Left ventricle myocardium superior (tissue), 1 donor: ENCODE measurements at regions not wholly inside any gene's neighbourhood (a gene's known extent, or its start where the extent isn't known, plus 50 kb on each side); places are given as distances from the start of the nearest gene placed in this dataset.

Source experiments
- ATAC-seq: fragments of 200-7000 bp; cut with Tn5 transposase; one replicate; pipeline ENCODE4 v1.9.1; 2020; ENCODE audit warnings: mild to moderate bottlenecking, moderate library complexity
- DNase-seq: peaks from one replicate; pipeline ENCODE4 v3.0.0-alpha.2; 2020
- intact Hi-C: fragments of 100-400 bp; cut with micrococcal nuclease; formaldehyde crosslinking; loops from one replicate; pipeline ENCODE4 v1.11.0; 2022
- donor health status: DM: no; HTN: yes; CAD: no; lungs with severe emphysema.

GRCh38 chr5:10856683-10857337, 95.8 kb upstream of the DAP start:
- intact Hi-C loops: no loop called here
- peak; percentile 71 for DNase-seq

GRCh38 chr5:10856071-10856470, 95.0 kb upstream of the DAP start:
- ATAC-seq (no peak), DNase-seq (no peak)
- intact Hi-C loops: no loop called here

More at GRCh38 chr5:10856683-10857337, 95.8 kb upstream of the DAP start:
- peak; percentile 72 for ATAC-seq

GRCh38 chr5:10854506-10855277, 93.7 kb upstream of the DAP start:
- ATAC-seq: peak; percentile 50
- DNase-seq: no peak
- intact Hi-C loops: no loop called here

GRCh38 chr5:10853154-10853553, 92.1 kb upstream of the DAP start:
- DNase-seq: no peak
- no peak for ATAC-seq
- intact Hi-C loops: no loop called here

GRCh38 chr5:10849278-10849677, 88.2 kb upstream of the DAP start:
- intact Hi-C loops: no loop called here
- DNase-seq (no peak), ATAC-seq (no peak)

GRCh38 chr5:10844016-10844415, 83.0 kb upstream of the DAP start:
- DNase-seq: no peak
- intact Hi-C loops: no loop called here
- ATAC-seq: no peak

GRCh38 chr5:10842823-10843222, 81.8 kb upstream of the DAP start:
- DNase-seq: no peak
- intact Hi-C loops: no loop called here
- ATAC-seq: no peak

GRCh38 chr5:10839916-10840599, 79.0 kb upstream of the DAP start:
- no peak for DNase-seq
- intact Hi-C loops: no loop called here
- ATAC-seq: no peak

GRCh38 chr5:10839118-10839517, 78.1 kb upstream of the DAP start:
- intact Hi-C loops: no loop called here
- ATAC-seq: peak; percentile 54
- no peak for DNase-seq

- intact Hi-C loops: no loop called here
- ATAC-seq (no peak), DNase-seq (no peak)
Measured at GRCh38 chr5:10838038-10838437, 77.0 kb upstream of the DAP start.

GRCh38 chr5:10836986-10837385, 76.0 kb upstream of the DAP start:
- no peak for DNase-seq
- ATAC-seq: no peak
- intact Hi-C loops: no loop called here

GRCh38 chr5:10834695-10835094, 73.7 kb upstream of the DAP start:
- ATAC-seq: no peak
- intact Hi-C loops: no loop called here

GRCh38 chr5:10832987-10833386, 72.0 kb upstream of the DAP start:
- ATAC-seq (no peak), DNase-seq (no peak)
- intact Hi-C loops: no loop called here

More at GRCh38 chr5:10834695-10835094, 73.7 kb upstream of the DAP start:
- DNase-seq: no peak

- ATAC-seq (no peak), DNase-seq (no peak)
- intact Hi-C loops: no loop called here
Measured at GRCh38 chr5:10832421-10832820, 71.4 kb upstream of the DAP start.

- DNase-seq: no peak
- ATAC-seq: no peak
- intact Hi-C loops: no loop called here
Measured at GRCh38 chr5:10831419-10831818, 70.4 kb upstream of the DAP start.

GRCh38 chr5:10828241-10828640, 67.2 kb upstream of the DAP start:
- intact Hi-C loops: no loop called here
- no peak for DNase-seq
- ATAC-seq: no peak

- no peak for ATAC-seq
Measured at GRCh38 chr5:10827571-10827970, 66.5 kb upstream of the DAP start.

GRCh38 chr5:10826971-10827370, 65.9 kb upstream of the DAP start:
- intact Hi-C loops: no loop called here
- ATAC-seq (no peak), DNase-seq (no peak)

More at GRCh38 chr5:10827571-10827970, 66.5 kb upstream of the DAP start:
- DNase-seq: no peak
- intact Hi-C loops: no loop called here

- ATAC-seq (no peak), DNase-seq (no peak)
- intact Hi-C loops: no loop called here
Measured at GRCh38 chr5:10825897-10826644, 65.0 kb upstream of the DAP start.

GRCh38 chr5:10812218-10812617, 51.2 kb upstream of the DAP start:
- ATAC-seq (no peak), DNase-seq (no peak)
- intact Hi-C loops: no loop called here
